Vagina (tissue), 2 donors: ENCODE measurements at regions not wholly inside any gene's neighbourhood (a gene's known extent, or its start where the extent isn't known, plus 50 kb on each side); places are given as distances from the start of the nearest gene placed in this dataset.
"Not testable (repeated sequence)": the region's sequence is repeated elsewhere in the genome, so short reads cannot be mapped to it uniquely, and the experiment has no call there.

Experiments used
- POLR2A ChIP-seq, 2 donors: fragments of 450-650 bp; IDR thresholded peaks; one replicate each; pipeline ENCODE4 v1.6.1; 2017; ENCODE audit warnings: antibody characterized with exemption in 2 of 2, mild to moderate bottlenecking in 2 of 2, moderate library complexity in 2 of 2
- POLR2AphosphoS5 ChIP-seq, 2 donors: sonication (generic); formaldehyde crosslinking; IDR thresholded peaks; one replicate each; pipeline ENCODE4 v1.9.0; 2017; ENCODE audit warnings: antibody characterized with exemption in 2 of 2, mild to moderate bottlenecking in 2 of 2, low read depth in 1 of 2; ENCODE audit not compliant: insufficient read depth in 1 of 2
- TF ChIP-seq, protein P1 (sequence below), 3 experiments: fragments of 450-650 bp in 2 of 3; fragments of 200-600 bp in 1 of 3; sonication (generic) in 1 of 3; IDR thresholded peaks; one replicate each; pipeline ENCODE4 v1.5.1; 2017 to 2019; ENCODE audit warnings: antibody characterized with exemption in 3 of 3, mild to moderate bottlenecking in 2 of 3, moderate library complexity in 2 of 3

- TF ChIP-seq, protein P1, sequence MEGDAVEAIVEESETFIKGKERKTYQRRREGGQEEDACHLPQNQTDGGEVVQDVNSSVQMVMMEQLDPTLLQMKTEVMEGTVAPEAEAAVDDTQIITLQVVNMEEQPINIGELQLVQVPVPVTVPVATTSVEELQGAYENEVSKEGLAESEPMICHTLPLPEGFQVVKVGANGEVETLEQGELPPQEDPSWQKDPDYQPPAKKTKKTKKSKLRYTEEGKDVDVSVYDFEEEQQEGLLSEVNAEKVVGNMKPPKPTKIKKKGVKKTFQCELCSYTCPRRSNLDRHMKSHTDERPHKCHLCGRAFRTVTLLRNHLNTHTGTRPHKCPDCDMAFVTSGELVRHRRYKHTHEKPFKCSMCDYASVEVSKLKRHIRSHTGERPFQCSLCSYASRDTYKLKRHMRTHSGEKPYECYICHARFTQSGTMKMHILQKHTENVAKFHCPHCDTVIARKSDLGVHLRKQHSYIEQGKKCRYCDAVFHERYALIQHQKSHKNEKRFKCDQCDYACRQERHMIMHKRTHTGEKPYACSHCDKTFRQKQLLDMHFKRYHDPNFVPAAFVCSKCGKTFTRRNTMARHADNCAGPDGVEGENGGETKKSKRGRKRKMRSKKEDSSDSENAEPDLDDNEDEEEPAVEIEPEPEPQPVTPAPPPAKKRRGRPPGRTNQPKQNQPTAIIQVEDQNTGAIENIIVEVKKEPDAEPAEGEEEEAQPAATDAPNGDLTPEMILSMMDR (IDR thresholded peaks at IDR 0.05), result not testable (repeated sequence)
- TF ChIP-seq POLR2A (IDR thresholded peaks at IDR 0.05); POLR2AphosphoS5 (IDR thresholded peaks at IDR 0.05; ENCODE audit: insufficient read depth in 1 of 2, low read depth in 1 of 2): not testable (repeated sequence)
Observed at GRCh38 chr1:121550817-121551216, 366.0 kb downstream of the SRGAP2C start.
